SK-N-SH (cell line): ENCODE measurements at regions not wholly inside any gene's neighbourhood (a gene's known extent, or its start where the extent isn't known, plus 50 kb on each side); places are given as distances from the start of the nearest gene placed in this dataset.
A peak's percentile ranks its signal among the peaks of the same experiment; 100 is the strongest.

Experiments
- CTCF ChIA-PET: fragments of 300-600, 350-600 bp; formaldehyde crosslinking; extraction: SDS; loops from one replicate; lab custom pipeline; 2021; lab: Yijun Ruan, JAX
- POLR2A ChIA-PET: fragments of 350-600 bp; sonication (Branson Sonifier 250); formaldehyde crosslinking; extraction: SDS; loops from one replicate; lab custom pipeline; 2020; ENCODE audit warnings: antibody characterized with exemption, inconsistent platforms; lab: Yijun Ruan, JAX
- DNase-seq: peaks from one replicate; pipeline ENCODE4 v3.0.0; 2012
- H2AFZ ChIP-seq: fragments of 200-600 bp; sonication (generic); 2 replicates; pipeline ENCODE4 v1.8.1; 2016; ENCODE audit warnings: antibody characterized with exemption, mild to moderate bottlenecking, low read depth
- H3F3A ChIP-seq: fragments of 200-600 bp; sonication (generic); replicated peaks from 2 replicates; pipeline ENCODE3; 2016; ENCODE audit warnings: antibody characterized with exemption, mild to moderate bottlenecking; ENCODE audit not compliant: insufficient read depth
- H3K27ac ChIP-seq, 2 experiments: fragments of 200-500 bp in 1 of 2; fragments of 200-600 bp in 1 of 2; sonication (Bioruptor generic) in 1 of 2; sonication (generic), shearing (Covaris generic) in 1 of 2; 2 replicates each; pipeline versions ENCODE4 v1.5.1 to v1.6.1; 2014 to 2016; ENCODE audit warnings: low read depth in 2 of 2, inconsistent platforms in 1 of 2, low read length in 1 of 2, mild to moderate bottlenecking in 1 of 2, mixed read lengths in 1 of 2
- H3K27me3 ChIP-seq: fragments of 200-600 bp; sonication (generic), shearing (Covaris generic); 2 replicates; pipeline ENCODE4 v1.6.1; 2016; ENCODE audit warnings: mixed run types; ENCODE audit not compliant: insufficient read depth
- H3K36me3 ChIP-seq, 2 experiments: fragments of 200-500 bp in 1 of 2; fragments of 200-600 bp in 1 of 2; sonication (Bioruptor generic) in 1 of 2; sonication (generic) in 1 of 2; replicated peaks in 1 of 2; 2 replicates each; pipeline versions ENCODE3 to v1.5.1; 2014 to 2016; ENCODE audit warnings: low read length in 1 of 2, mild to moderate bottlenecking in 1 of 2; ENCODE audit not compliant: insufficient read depth in 2 of 2, control insufficient read depth in 1 of 2
- H3K4me1 ChIP-seq, 2 experiments: fragments of 200-500 bp in 1 of 2; fragments of 200-600 bp in 1 of 2; sonication (Bioruptor generic) in 1 of 2; sonication (generic), shearing (Covaris generic) in 1 of 2; 2 replicates each; pipeline versions ENCODE4 v1.5.1 to v1.6.1; 2014 to 2016; ENCODE audit warnings: low read depth in 1 of 2, low read length in 1 of 2, mixed run types in 1 of 2; ENCODE audit not compliant: insufficient read depth in 2 of 2, control insufficient read depth in 1 of 2
- H3K4me2 ChIP-seq: fragments of 200-600 bp; sonication (generic), shearing (Covaris generic); 2 replicates; pipeline ENCODE4 v1.6.1; 2017; ENCODE audit warnings: mixed run types
- H3K4me3 ChIP-seq, 2 experiments: fragments of 200-500 bp in 1 of 2; fragments of 200-600 bp in 1 of 2; sonication (Bioruptor generic) in 1 of 2; sonication (generic), shearing (Covaris generic) in 1 of 2; 2 replicates each; pipeline versions ENCODE4 v1.5.1 to v1.8.1; 2014 to 2016; ENCODE audit warnings: low read depth in 2 of 2, inconsistent platforms in 1 of 2, low read length in 1 of 2, mild to moderate bottlenecking in 1 of 2, mixed read lengths in 1 of 2, moderate library complexity in 1 of 2
- H3K79me2 ChIP-seq: fragments of 200-600 bp; sonication (generic); 2 replicates; pipeline ENCODE4 v1.8.1; 2017; ENCODE audit warnings: mild to moderate bottlenecking; ENCODE audit not compliant: insufficient read depth
- H3K9ac ChIP-seq: fragments of 200-600 bp; sonication (generic); 2 replicates; pipeline ENCODE4 v1.6.1; 2017; ENCODE audit warnings: mixed run types
- H3K9me2 ChIP-seq: fragments of 200-600 bp; sonication (generic); 2 replicates; pipeline ENCODE4 v1.6.1; 2017; ENCODE audit warnings: mixed run types
- H3K9me3 ChIP-seq: fragments of 200-600 bp; sonication (generic); 2 replicates; pipeline ENCODE4 v1.6.1; 2017; ENCODE audit warnings: mixed run types, mild to moderate bottlenecking, moderate library complexity
- H4K20me1 ChIP-seq: fragments of 200-600 bp; sonication (generic); 2 replicates; pipeline ENCODE4 v1.6.1; 2017; ENCODE audit warnings: mild to moderate bottlenecking, mixed run types; ENCODE audit not compliant: insufficient read depth
- CHD2 ChIP-seq: fragments of 150-350 bp; IDR thresholded peaks from 2 replicates; pipeline ENCODE4 v1.6.1; 2018; ENCODE audit warnings: low read length; ENCODE audit not compliant: partially characterized antibody
- CTCF ChIP-seq: fragments of 200-600 bp; sonication (generic); IDR thresholded peaks from 2 replicates; pipeline ENCODE4 v1.6.1; 2017; ENCODE audit warnings: antibody characterized with exemption, mild to moderate bottlenecking, moderate library complexity
- ELF1 ChIP-seq: IDR thresholded peaks from 2 replicates; pipeline ENCODE4 v1.4.0; 2012
- EP300 ChIP-seq, 2 experiments: IDR thresholded peaks; 2 replicates each; pipeline versions ENCODE4 v1.4.0 to v1.6.1; 2012; ENCODE audit warnings: borderline replicate concordance in 1 of 2, low read depth in 1 of 2, low read length in 1 of 2
- FOSL2 ChIP-seq: IDR thresholded peaks from 2 replicates; pipeline ENCODE4 v1.4.0; 2012; ENCODE audit warnings: low read depth, mild to moderate bottlenecking, moderate library complexity, borderline replicate concordance
- FOXM1 ChIP-seq: IDR thresholded peaks from 2 replicates; pipeline ENCODE4 v1.4.0; 2012; ENCODE audit warnings: low read depth, mild to moderate bottlenecking
- GABPA ChIP-seq: IDR thresholded peaks from 2 replicates; pipeline ENCODE4 v1.4.0; 2012; ENCODE audit warnings: low read depth, mild to moderate bottlenecking
- JUND ChIP-seq: IDR thresholded peaks from 2 replicates; pipeline ENCODE4 v1.4.0; 2012
- MEF2A ChIP-seq: IDR thresholded peaks from 2 replicates; pipeline ENCODE4 v1.4.0; 2012; ENCODE audit warnings: low read depth, borderline replicate concordance
- MXI1 ChIP-seq: IDR thresholded peaks from 2 replicates; pipeline ENCODE4 v1.6.1; 2012; ENCODE audit warnings: mild to moderate bottlenecking, low read depth, low read length, improper control_type of control experiment
- RAD21 ChIP-seq: IDR thresholded peaks from 2 replicates; pipeline ENCODE4 v1.6.1; 2012; ENCODE audit warnings: mild to moderate bottlenecking, low read length
- RCOR1 ChIP-seq: fragments of 150-350 bp; IDR thresholded peaks from 2 replicates; pipeline ENCODE4 v1.6.1; 2017; ENCODE audit warnings: antibody characterized with exemption, low read length
- REST ChIP-seq: IDR thresholded peaks from 2 replicates; pipeline ENCODE4 v1.6.1; 2012; ENCODE audit warnings: mild to moderate bottlenecking, low read depth, low read length, moderate library complexity
- RXRA ChIP-seq: IDR thresholded peaks from 2 replicates; pipeline ENCODE4 v1.4.0; 2012; ENCODE audit warnings: low read depth, mild to moderate bottlenecking, borderline replicate concordance
- SIN3A ChIP-seq: IDR thresholded peaks from 2 replicates; pipeline ENCODE4 v1.6.1; 2012; ENCODE audit warnings: low read depth, mild to moderate bottlenecking, low read length, moderate library complexity, borderline replicate concordance
- SMC3 ChIP-seq: IDR thresholded peaks from 2 replicates; pipeline ENCODE4 v1.6.1; 2012; ENCODE audit warnings: low read depth, low read length, improper control_type of control experiment
- TAF1 ChIP-seq: IDR thresholded peaks from 2 replicates; pipeline ENCODE4 v1.6.1; 2012; ENCODE audit warnings: low read depth, mild to moderate bottlenecking, low read length, moderate library complexity, borderline replicate concordance
- YY1 ChIP-seq: IDR thresholded peaks from 2 replicates; pipeline ENCODE4 v1.4.0; 2012; ENCODE audit warnings: low read depth, mild to moderate bottlenecking
- WGBS: methylation state at CpG from one replicate; pipeline ENCODE4 v1.1.6; 2017; ENCODE audit warnings: low lambda C conversion rate; 5-methylcytosine and 5-hydroxymethylcytosine counted together

GRCh38 chr7:153948060-153948459 is 104.1 kb upstream of the DPP6 start:
- POLR2A ChIA-PET, result no interaction called here
- no peaks in the 10 kb centered on the region for H3K9me3 ChIP-seq

GRCh38 chr7:153951316-153951715 is 100.9 kb upstream of the DPP6 start:
- Histone ChIP-seq H3K27me3 (no peaks in the 10 kb centered on the region), H2AFZ (no peak overlapping the region), H3K9ac (no peak overlapping the region), H3K9me2 (no peaks in the 10 kb centered on the region), H4K20me1 (no peaks in the 10 kb centered on the region), H3K79me2 (no peaks in the 10 kb centered on the region), H3K36me3 (no peaks in the 10 kb centered on the region), H3K4me1 (no peaks in the 10 kb centered on the region; a peak in 1 of 4 replicates), H3K4me3 (no peak overlapping the region), H3K9me3 (peaks cover 8% of the 10 kb centered on the region; the same call in 1 of the 2 replicates), H3K4me2 (no peak overlapping the region), H3K27ac (no peak overlapping the region), H3F3A (no peaks in the 10 kb centered on the region)
- WGBS, result 43% methylated on average over 10 of the region's 10 CpGs
- DNase-seq, result no peak
- TF ChIP-seq RCOR1 (no peak), ELF1 (no peak), RXRA (no peak), JUND (no peak)
- ChIA-PET POLR2A (no interaction called here), CTCF (no interaction called here)

More at GRCh38 chr7:153948060-153948459, 104.1 kb upstream of the DPP6 start:
- Histone ChIP-seq H3K27ac (no peak overlapping the region), H3F3A (no peaks in the 10 kb centered on the region), H3K36me3 (no peaks in the 10 kb centered on the region), H3K79me2 (no peaks in the 10 kb centered on the region), H3K27me3 (no peaks in the 10 kb centered on the region), H3K4me3 (no peak overlapping the region), H3K9ac (no peak overlapping the region), H3K4me2 (no peak overlapping the region), H3K4me1 (peaks cover 0 to 10% of the 10 kb centered on the region in 2 experiments; a peak in 1 of 4 replicates)
- 12% methylated on average over 2 of the region's 2 CpGs for WGBS
- CTCF ChIA-PET, result interaction anchor here (0.7 to 2.8 kb wide), 3 partner anchors 8 to 12 kb away, joined by 3 to 17 read pairs (median 8); no protein-coding TSS in a partner anchor
- TF ChIP-seq FOXM1 (no peak), YY1 (no peak), CTCF (no peak), SMC3 (peak; percentile 11; the same call in 1 of the 2 replicates), RAD21 (0 out of 2 replicates have a peak, but pooled peaks have one; percentile 5), ELF1 (no peak), MXI1 (no peak)
- TF ChIP-seq, all 33 proteins: peak for 2
- H2AFZ ChIP-seq, result no peak overlapping the region
- no peak for DNase-seq
- no peaks in the 10 kb centered on the region for H4K20me1 ChIP-seq
- H3K9me2 ChIP-seq, result no peaks in the 10 kb centered on the region

GRCh38 chr7:153954477-153954876 is 97.7 kb upstream of the DPP6 start:
- Histone ChIP-seq H3K27me3 (no peaks in the 10 kb centered on the region), H2AFZ (no peak overlapping the region), H3K27ac (no peak overlapping the region), H3K9ac (no peak overlapping the region), H3K9me2 (no peaks in the 10 kb centered on the region), H3K79me2 (no peaks in the 10 kb centered on the region), H4K20me1 (no peaks in the 10 kb centered on the region), H3K4me3 (no peak overlapping the region), H3F3A (no peaks in the 10 kb centered on the region), H3K4me2 (no peak overlapping the region), H3K4me1 (no peaks in the 10 kb centered on the region; a peak in 1 of 4 replicates), H3K36me3 (no peaks in the 10 kb centered on the region), H3K9me3 (peaks cover 8% of the 10 kb centered on the region; the same call in 1 of the 2 replicates)
- POLR2A ChIA-PET, result no interaction called here
- CTCF ChIA-PET, result no interaction called here
- no peak for DNase-seq
- WGBS, result 33% methylated on average over 4 of the region's 4 CpGs
- no peak for TF ChIP-seq FOSL2
- no peak for TF ChIP-seq REST
- TF ChIP-seq ELF1, result no peak
- no peak for TF ChIP-seq MEF2A
- TF ChIP-seq CHD2, result no peak
- no peak for TF ChIP-seq GABPA
- no peak for TF ChIP-seq MXI1
- TF ChIP-seq RCOR1, result no peak
- no peak for TF ChIP-seq RXRA
- TF ChIP-seq SIN3A, result no peak
- no peak for TF ChIP-seq TAF1
- no peak for TF ChIP-seq EP300 (IDR thresholded peaks at IDR 0.05; ENCODE audit: borderline replicate concordance in 1 of 2, low read depth in 1 of 2, low read length in 1 of 2)
